Urothelium cell line (cell line): ENCODE measurements at regions not wholly inside any gene's neighbourhood (a gene's known extent, or its start where the extent isn't known, plus 50 kb on each side); places are given as distances from the start of the nearest gene placed in this dataset.

Experiments
- DNase-seq: peaks from one replicate; pipeline ENCODE4 v3.0.0; 2011; ENCODE audit warnings: low spot score, mixed read lengths
- FAIRE-seq: peaks from 2 replicates; lab custom pipeline; 2011; peaks lifted over from hg19 to GRCh38; lab: Jason Lieb, UNC

DNA sequence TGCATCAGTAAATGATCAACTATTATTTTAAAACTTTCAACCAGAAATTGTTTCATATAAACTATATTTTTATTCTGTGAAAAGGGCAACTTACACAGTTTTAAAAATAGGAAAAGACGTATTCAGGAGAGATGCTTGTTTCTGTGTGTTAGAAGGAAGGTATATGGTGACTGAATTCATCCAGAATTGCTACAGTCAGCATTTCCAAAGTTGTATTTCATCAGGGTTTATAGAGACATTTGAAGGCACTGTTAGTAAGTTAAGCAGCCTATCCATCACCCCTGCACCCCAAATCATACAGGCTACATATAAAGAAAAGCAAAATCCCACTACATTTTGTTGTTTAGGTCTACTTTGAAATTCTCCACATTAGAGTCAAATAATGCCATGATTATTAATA, 716.0 kb downstream of the KCTD16 start:
- FAIRE-seq = no peak
- DNase-seq = no peak

DNA sequence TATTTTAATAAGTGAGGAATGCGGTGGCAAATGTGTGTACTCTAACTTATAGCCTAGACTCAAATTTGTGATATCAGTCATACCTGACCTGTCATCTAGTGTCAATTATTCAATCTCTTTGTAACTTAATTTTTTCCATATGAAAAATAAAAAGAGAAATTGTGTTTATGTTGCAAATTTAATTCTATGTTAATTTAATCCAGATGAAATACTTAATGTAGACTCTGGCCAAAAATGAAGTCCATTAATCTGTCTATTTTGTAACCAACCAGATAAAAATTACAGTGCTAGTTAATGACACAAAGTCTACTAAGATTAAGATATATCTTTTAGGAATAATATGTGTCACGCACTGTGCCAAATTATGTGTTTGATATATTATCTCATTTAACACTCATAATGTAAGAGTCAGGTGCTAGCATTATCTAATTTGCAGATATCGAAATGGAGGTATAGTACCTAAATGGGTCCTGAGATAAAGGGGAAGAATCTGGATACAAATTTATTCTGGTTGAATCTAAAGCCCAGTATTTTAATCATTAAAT, 712.1 kb downstream of the KCTD16 start:
- FAIRE-seq = no peak
- no peak for DNase-seq

DNA sequence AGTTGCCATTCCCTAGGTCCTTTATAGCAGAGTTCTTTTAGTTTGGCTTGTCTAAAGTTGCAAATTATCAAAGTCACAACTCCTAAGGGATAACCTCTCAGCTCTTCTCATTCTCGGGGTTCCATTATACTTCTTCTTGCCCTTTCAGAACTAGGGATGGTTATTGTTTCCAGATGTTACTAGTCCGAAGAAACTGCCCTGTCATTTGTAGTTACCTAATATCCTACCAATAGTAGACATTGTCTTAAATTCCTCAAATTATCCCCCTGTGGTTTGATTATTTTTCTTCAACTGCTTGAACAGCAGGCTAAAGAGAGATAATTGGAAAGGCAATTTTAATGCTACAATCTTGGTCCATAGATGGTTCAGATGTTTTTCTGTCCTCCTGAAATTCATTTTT, 709.8 kb downstream of the KCTD16 start:
- DNase-seq = no peak
- no peak for FAIRE-seq

DNA sequence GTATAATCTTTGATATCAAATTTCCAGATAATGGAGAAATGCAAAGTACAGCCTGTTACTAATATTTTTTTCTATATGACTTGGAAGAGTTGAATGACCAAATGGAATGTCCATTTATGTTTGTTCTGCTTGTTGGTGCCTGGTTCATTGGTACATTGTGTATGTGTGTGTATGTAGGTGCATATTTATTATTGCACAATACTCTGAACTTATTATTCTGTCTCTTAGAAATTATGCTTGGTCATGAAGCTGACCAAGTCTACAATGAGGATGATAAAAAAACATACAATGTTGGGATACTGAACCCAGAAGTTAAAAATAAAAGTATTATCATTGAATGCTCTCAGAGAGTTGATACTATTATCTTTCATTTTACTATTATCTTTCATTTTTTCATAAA, 706.3 kb downstream of the KCTD16 start:
- FAIRE-seq = no peak
- DNase-seq = no peak

DNA sequence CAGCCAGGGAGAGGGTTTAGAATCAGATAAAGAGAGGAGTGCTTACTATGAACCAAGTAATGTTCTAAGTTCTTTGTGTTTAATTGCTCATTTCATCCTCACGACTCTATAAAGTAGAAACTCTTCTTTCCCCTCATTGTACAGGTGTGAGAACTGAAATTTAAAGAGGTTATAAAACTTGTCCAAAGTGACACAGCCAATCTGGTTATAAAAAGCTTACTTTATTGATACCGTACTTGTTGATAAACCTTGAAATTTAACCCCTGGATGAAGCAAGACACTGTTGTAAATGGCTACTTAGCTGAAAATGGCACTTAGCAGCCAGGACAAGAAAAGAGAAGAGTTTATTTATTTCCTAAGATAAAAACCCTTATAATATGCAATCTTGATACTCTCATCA, 702.4 kb downstream of the KCTD16 start:
- FAIRE-seq (no peak), DNase-seq (no peak)

DNA sequence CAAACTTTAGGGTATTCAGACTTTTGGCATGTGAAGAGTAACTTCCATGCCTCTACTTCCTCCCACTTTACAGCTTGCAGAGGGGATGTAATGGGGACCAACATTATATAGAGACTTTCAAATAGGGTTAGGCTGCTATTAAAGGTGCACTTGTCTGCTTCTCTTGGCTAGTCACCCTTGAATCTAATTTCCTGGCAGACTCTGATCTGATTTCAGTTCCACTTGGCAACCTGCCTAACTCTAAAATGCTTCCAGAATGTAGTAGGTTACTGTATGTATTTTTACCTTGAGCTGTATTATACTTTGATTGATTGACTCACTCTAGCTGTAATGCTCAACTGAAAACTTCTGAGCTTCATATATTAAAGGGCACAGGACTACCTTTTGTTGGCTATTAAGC, 693.4 kb downstream of the KCTD16 start:
- DNase-seq (no peak), FAIRE-seq (no peak)

DNA sequence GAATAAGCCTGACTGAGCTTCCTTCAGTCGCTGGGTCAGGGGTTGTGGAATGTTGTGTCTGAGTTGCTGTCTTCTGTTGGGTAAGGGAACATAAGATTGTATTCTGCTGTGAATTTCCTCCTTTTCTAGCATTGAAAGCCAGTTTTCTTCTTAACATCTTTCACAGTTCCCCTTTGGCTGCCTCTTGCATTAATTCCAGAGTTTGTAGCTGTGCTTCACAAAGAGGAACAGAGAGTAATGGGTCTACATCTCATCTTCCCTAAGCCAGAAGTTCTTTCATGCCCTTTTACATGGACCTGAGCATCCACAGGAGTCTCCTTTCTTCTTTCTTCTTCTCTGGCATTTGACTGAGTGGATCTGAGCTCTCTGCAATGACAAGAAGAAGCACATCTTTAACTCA, 686.8 kb downstream of the KCTD16 start:
- DNase-seq (no peak), FAIRE-seq (no peak)

DNA sequence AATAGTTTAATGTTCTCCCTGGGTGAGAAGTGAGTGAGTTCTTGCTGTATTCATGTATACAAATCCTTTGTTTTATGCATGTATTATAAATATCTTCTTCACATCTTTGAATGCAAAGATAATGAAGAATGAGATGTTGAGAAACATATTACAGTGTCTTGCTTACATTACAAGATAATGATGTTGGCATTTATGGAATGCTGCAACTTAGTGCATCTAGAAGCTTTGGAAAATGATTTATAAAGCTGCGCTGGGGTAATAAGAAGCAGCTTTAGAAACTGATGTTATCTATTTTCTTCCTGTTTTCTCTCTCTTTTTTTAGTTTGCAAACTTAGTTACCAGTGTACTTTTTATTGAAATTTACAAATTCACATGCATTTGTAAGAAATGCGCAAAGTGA, 673.4 kb downstream of the KCTD16 start:
- no peak for DNase-seq

DNA sequence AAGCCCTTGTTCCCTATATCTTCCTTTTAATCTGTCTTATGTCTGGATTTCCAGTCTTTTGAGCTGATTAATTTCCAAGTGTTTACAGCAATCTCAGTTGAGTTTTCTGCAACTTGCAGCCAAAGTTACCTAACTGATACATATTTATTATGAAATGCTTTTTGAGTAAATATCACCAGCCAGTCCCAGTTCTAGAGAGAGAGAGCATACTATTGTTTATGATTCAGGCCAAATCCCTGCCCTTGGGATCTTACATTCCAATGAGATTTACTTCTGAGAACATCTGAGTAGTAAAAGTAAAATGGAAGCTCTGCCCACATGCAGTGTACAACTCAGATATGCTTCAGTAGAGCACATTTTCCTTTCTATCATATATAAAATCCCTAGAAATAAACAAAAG, 661.7 kb downstream of the KCTD16 start:
- DNase-seq (no peak), FAIRE-seq (no peak)

More for the DNA sequence above, 673.4 kb downstream of the KCTD16 start:
- FAIRE-seq = no peak

DNA sequence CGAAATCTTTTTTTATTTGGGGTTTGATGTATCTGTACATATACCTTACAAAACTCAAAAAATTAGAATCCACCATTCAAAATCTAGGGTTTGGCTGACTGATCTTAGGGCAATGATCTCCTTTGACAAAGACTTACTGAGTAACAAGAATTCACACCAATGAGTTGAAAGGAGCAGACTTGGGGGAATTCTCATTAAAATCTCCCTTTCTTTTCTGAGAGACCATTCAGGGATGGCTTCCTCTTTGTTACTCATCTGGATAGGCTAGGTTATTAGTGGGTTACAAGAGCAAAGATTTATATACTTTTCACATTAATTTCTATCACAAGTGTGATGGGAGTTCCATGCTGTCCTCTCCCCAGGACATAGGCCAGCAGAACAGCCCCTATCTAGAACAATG, 661.0 kb downstream of the KCTD16 start:
- FAIRE-seq (no peak), DNase-seq (no peak)

DNA sequence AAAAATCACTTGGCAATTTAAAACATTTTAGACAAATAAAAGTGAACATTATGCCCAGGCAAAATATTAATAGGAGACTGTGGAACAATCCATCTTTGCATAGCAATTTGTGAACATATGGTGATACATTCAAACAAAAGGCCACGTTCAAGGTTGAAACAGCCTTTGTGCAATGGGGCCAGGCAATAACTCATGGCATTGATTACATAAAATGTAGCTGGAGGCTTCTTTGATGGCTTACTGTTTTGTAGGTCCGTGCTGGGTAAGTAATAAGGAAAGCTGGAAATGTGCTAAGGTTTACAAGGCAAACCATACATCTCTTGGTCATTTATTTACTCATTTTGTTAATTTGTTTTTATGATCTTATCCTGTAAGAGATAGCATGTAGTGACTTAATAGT, 651.8 kb downstream of the KCTD16 start:
- FAIRE-seq = no peak
- DNase-seq = no peak

DNA sequence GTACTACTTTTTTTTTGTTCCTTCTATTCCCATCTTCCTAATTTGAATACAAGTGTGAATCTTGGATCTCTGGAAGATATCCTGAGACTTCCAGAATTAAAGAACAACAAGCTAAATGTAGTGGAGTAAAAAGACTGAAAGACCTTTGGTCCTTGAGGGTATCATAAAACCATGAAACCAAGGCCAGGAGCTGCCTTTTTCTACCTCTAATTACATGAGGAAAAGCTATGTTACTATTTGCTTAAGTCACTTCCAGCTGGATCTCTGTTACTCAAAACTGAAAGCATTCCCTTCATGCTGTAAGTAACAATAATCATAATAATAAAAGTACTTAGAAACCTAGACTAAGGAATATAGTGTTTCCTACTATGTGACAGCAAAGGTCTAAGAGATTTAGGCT, 649.6 kb downstream of the KCTD16 start:
- FAIRE-seq (no peak), DNase-seq (no peak)

DNA sequence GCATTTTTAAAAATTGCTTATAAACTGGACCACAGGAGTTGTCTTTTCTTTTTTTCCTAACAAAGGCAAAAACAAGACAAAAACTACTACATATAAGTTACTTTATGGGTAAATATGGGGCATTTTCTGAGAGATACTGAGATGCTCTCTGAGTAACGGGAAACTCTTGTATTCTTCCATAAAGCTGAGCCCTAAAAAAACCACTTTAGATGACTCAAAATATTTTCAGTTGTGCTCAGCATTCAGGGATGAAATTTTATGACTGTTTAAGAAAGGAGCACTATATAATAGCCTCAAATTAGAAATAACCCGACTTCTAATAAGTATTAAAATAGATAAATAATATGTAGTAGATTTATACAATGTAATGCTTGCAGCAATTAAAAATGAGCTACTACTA, 644.5 kb downstream of the KCTD16 start:
- no peak for DNase-seq
- no peak for FAIRE-seq

DNA sequence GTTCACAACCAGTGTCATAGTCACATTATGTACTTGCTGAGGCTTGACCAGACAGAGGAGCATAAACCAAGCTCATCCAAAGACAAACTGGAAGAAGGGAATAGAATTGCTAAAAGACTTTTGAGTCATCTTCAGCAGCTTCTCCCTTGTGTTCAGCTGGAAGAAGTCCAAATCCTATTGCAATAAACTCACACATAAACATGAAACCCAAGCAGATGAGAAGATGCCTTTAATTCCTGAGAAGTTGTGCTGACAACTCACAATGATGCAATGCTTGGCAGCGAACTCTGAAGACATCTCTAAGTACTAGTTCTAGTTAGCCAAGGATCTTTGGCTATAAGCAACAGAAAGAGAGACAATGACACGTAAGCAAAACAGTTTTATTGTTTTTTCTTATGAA, 642.1 kb downstream of the KCTD16 start:
- FAIRE-seq (no peak), DNase-seq (peak; percentile 9)

DNA sequence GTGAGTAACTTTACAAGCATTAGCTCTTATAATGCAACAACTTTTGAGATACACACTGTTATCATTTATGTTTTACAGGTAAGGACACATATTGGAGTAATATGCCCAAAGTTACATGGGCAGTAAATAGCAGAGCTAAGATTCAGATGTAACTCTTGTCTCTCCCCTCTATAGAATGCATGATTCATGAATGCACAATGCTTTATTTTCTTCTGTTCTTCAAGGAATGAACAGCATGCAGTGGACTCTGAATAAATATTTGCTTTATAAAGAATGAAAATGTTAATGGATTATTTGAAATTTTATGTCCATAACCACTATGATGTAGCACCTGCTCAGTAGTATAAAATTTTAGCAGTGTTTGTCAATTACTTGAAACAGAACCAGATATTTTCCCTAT, 629.5 kb downstream of the KCTD16 start:
- DNase-seq (no peak), FAIRE-seq (no peak)

DNA sequence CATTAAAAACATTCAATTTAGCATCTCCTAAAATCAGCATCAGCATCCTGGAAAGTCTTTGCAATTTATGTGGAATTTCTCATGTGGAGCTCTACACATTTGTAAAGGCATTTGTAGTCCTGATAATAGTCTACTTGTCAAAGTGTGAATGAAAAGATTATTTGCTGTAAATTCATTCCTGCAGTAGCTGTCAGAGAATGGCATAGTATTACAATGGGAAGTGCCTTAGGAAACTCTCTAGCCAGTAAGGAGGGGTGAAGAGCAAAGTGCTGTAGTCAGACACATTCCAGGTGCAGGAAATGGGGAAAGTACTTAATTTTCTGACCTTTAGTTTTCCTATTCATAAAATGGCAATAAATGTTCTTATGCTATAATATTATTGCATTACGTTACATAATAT, 627.9 kb downstream of the KCTD16 start:
- no peak for FAIRE-seq
- DNase-seq = no peak

DNA sequence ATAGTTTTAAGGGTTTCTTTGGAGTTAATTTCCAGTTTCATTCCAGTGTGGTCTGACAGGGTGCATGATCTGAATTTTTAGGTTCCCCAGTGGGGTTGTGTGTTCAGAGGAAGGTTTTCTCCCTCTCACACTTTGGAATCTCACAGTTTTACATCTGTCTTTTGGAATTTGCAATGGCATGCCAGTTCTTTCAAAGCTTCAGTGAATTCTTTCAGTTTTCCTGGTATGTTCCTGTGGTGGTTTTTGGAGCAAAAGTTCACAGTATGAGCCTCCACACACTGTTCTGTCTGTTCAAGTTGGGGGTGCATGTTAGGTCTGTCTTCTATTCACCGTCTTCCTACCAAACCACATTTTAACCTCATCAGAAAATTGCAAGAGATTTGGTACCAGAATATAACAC, 624.2 kb downstream of the KCTD16 start:
- DNase-seq = no peak
- FAIRE-seq = no peak

DNA sequence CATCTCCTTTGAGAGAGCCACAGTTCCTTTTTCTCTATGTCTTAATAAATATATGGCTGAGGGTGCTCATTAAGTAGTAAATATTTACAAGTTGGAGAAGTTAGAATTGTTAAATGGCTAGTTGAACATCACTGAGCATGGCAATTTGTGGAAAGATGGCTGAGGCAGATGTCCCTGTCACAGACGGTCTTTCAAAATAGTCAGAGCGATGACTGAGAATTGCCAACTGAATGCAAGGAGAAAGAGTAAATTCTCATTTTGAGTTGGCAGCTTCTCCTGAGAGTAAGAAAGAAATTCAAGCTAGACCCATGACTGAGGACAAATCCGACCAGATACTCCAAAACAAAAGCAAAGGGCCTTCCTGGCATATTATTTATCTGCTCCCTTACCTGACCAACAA, 617.9 kb downstream of the KCTD16 start:
- FAIRE-seq = no peak

DNA sequence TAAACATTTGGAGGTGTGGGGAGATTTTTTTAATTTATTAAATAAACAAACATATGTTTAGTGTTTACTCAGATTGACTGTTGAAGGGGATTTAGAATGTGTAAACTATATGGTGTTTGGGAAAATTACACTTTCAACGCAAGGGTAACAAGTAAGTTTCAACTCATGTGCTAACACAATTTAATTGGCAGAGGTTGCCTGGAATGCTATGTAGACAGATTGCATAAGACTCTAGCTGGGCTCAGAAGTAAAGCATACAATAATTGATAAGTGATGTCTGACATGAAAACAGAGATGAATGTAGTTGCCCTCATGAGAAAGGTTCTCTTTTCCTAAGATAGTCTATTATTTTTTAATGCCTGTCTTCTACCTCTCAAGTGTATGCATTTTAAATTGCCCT, 617.4 kb downstream of the KCTD16 start:
- DNase-seq (no peak), FAIRE-seq (no peak)

More for the DNA sequence above, 617.9 kb downstream of the KCTD16 start:
- DNase-seq = no peak

DNA sequence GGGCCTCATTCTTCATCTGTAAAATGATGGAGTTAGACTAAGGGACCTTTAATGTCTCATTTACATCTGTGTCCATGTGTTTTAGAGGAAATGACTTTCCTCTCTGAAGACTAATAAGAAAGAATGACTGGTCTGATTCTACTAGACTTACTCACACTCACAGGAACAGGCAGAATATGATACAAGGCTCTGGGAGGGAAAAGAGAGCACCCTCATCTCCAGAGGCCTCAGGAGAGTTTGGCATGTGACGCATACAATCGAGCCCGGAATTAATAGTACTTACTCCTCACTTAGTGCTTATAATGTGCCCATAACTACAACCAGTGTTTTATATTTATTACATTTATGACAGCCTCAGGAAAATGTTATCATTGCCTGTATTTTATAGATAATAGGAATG, 608.7 kb downstream of the KCTD16 start:
- no peak for DNase-seq
- no peak for FAIRE-seq

DNA sequence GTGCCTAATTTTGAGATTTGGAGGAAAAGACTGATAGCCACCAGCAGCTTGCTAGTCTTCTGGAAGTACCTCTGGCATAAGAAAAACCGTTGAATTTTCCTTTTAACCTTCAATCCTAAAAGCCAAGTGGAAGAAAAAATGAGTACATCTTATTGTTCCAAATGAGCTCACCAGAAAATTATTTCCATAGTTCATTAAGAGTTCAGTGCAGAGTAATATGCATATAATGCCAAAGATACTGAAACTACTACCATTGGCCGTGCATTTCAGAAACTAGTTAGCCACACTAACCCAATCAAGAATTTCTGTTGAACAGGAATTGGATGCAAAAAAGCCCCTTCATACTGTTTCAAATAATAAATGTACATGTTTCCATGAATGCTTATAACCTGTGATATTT, 607.9 kb downstream of the KCTD16 start:
- DNase-seq (no peak), FAIRE-seq (no peak)

DNA sequence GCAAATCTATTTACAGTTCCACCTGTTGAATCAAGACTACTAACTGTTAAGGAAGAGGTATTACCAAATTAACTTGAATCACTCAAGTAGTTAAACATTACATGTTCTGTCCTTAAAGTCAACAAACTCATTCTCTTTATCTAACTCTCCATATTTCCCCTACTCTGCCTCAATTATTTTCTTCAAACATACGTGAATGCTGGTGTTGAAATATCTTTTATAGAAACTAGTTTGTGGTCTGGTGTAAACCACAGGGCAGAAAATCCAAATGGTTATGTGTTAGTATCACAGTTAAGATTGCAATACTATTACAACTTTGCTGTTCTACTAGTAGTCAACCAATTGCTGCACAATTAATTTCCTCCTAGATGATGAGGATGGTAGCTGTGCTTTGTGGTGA, 603.5 kb downstream of the KCTD16 start:
- FAIRE-seq = no peak
- DNase-seq = no peak

DNA sequence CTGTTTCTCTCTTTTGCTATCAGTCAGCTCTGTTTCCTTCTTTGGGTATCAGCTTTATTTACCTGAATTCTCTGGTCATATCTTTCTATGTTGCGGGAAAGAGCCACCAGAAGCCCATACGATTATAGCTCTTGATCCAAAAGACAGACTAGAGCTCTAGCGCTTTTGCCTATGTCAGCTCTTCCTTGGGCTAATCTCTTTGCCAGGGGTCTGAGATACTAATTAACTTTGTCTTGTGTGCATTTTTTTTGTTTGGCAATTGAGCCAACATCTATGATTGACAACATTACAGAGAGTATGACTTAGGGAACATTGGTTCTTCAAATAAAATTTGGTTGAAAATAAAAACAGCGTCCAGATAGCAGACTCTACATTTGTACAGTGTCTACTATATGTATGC, 603.0 kb downstream of the KCTD16 start:
- FAIRE-seq (no peak), DNase-seq (no peak)

DNA sequence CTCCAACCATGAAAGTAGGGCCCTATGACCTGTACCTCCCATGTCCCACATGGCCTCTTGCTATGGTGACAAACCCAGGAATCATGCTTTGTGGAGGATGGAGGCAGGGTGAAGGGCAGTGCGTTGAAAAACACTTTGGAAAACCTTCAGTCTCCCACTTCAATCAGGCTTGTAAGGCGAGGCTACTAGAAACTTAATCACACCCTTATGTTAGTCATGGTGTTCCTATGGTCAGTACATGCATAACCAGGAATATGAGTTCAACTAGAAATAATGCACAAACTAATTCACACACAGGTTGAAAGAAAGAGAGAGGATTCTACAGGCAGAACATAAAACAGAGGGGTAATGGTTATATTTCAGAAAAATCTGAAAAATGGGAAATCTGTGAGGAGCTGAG, 601.1 kb downstream of the KCTD16 start:
- DNase-seq (no peak), FAIRE-seq (peak; percentile 32)
